ENCODE measurements at regions not wholly inside any gene's neighbourhood (a gene's known extent, or its start where the extent isn't known, plus 50 kb on each side); places are given as distances from the start of the nearest gene placed in this dataset.

GRCh38 chr12:13289653-13290289 lies 93.2 kb downstream of the EMP1 start:
- Mint-ChIP-seq H3K27ac (no peak overlapping the region), H3K27me3 (peaks cover 1% of the 10 kb centered on the region), H3K36me3 (no peaks in the 10 kb centered on the region), H3K9me3 (ENCODE audit: low read depth) (no peaks in the 10 kb centered on the region), H3K4me3 (no peak overlapping the region), H3K4me1 (no peaks in the 10 kb centered on the region)
- ATAC-seq (no peak), DNase-seq (no peak)
- CTCF ChIA-PET = no interaction called here

GRCh38 chr12:13288937-13289652 lies 92.6 kb downstream of the EMP1 start:
- Mint-ChIP-seq H3K27me3 (peaks cover 5% of the 10 kb centered on the region), H3K36me3 (no peaks in the 10 kb centered on the region), H3K4me3 (no peak overlapping the region), H3K9me3 (ENCODE audit: low read depth) (no peaks in the 10 kb centered on the region), H3K4me1 (no peaks in the 10 kb centered on the region), H3K27ac (no peak overlapping the region)
- DNase-seq = no peak
- CTCF ChIA-PET = interaction anchor here (0.9 to 1.6 kb wide), 2 partner anchors 11 to 33 kb away, joined by 3 to 5 read pairs; no protein-coding TSS in a partner anchor
- no peak for ATAC-seq

GRCh38 chr12:13288501-13288900 lies 92.0 kb downstream of the EMP1 start:
- H3K4me1 Mint-ChIP-seq = no peaks in the 10 kb centered on the region
- no peaks in the 10 kb centered on the region for H3K36me3 Mint-ChIP-seq
- CTCF ChIA-PET = interaction anchor here (0.9 to 1.6 kb wide), 2 partner anchors 10 to 32 kb away, joined by 3 to 5 read pairs; no protein-coding TSS in a partner anchor
- no peak overlapping the region for H3K4me3 Mint-ChIP-seq
- DNase-seq = no peak
- no peak for ATAC-seq
- H3K27ac Mint-ChIP-seq = no peak overlapping the region
- H3K27me3 Mint-ChIP-seq = peaks cover 5% of the 10 kb centered on the region
- H3K9me3 Mint-ChIP-seq (ENCODE audit: low read depth) = no peaks in the 10 kb centered on the region

- Mint-ChIP-seq H3K9me3 (ENCODE audit: low read depth) (peaks cover 4% of the 10 kb centered on the region), H3K36me3 (no peaks in the 10 kb centered on the region), H3K27me3 (peaks cover 5% of the 10 kb centered on the region), H3K27ac (no peak overlapping the region), H3K4me3 (no peak overlapping the region), H3K4me1 (no peaks in the 10 kb centered on the region)
- CTCF ChIA-PET = interaction anchor here (1.6 kb wide), 1 partner anchor 28 kb away, joined by 5 read pairs; no protein-coding TSS in a partner anchor
- ATAC-seq = no peak
- no peak for DNase-seq
Measured at GRCh38 chr12:13283867-13284266, 87.3 kb downstream of the EMP1 start.

- Mint-ChIP-seq H3K4me1 (no peaks in the 10 kb centered on the region), H3K4me3 (no peak overlapping the region), H3K9me3 (ENCODE audit: low read depth) (peaks cover 4% of the 10 kb centered on the region), H3K36me3 (no peaks in the 10 kb centered on the region), H3K27ac (no peak overlapping the region), H3K27me3 (peaks cover 7% of the 10 kb centered on the region)
- CTCF ChIA-PET = interaction anchor here (1.6 kb wide), 1 partner anchor 27 kb away, joined by 5 read pairs; no protein-coding TSS in a partner anchor
- ATAC-seq (no peak), DNase-seq (no peak)
Measured at GRCh38 chr12:13282861-13283260, 86.3 kb downstream of the EMP1 start.

GRCh38 chr12:13278249-13278787 lies 81.8 kb downstream of the EMP1 start:
- H3K36me3 Mint-ChIP-seq = no peaks in the 10 kb centered on the region
- H3K9me3 Mint-ChIP-seq (ENCODE audit: low read depth) = peaks cover 4% of the 10 kb centered on the region
- CTCF ChIA-PET = interaction anchor here (0.9 to 2.6 kb wide), 13 partner anchors 10 to 889 kb away, joined by 3 to 21 read pairs (median 4); no protein-coding TSS in a partner anchor
- peak; percentile 88 for ATAC-seq
- peaks cover 37% of the 10 kb centered on the region for H3K27me3 Mint-ChIP-seq
- H3K4me3 Mint-ChIP-seq = no peak overlapping the region
- no peak overlapping the region for H3K27ac Mint-ChIP-seq
- peak; percentile 54 for DNase-seq
- H3K4me1 Mint-ChIP-seq = no peaks in the 10 kb centered on the region

GRCh38 chr12:13277293-13277692 lies 80.8 kb downstream of the EMP1 start:
- Mint-ChIP-seq H3K27me3 (peaks cover 44% of the 10 kb centered on the region), H3K27ac (no peak overlapping the region), H3K4me1 (no peaks in the 10 kb centered on the region), H3K4me3 (no peak overlapping the region), H3K9me3 (ENCODE audit: low read depth) (peaks cover 4% of the 10 kb centered on the region), H3K36me3 (no peaks in the 10 kb centered on the region)
- CTCF ChIA-PET = interaction anchor here (2.6 kb wide), 1 partner anchor 22 kb away, joined by 21 read pairs; no protein-coding TSS in a partner anchor
- ATAC-seq (no peak), DNase-seq (no peak)

- CTCF ChIA-PET = interaction anchor here (3.2 kb wide), 1 partner anchor 20 kb away, joined by 15 read pairs; no protein-coding TSS in a partner anchor
- Mint-ChIP-seq H3K4me1 (no peaks in the 10 kb centered on the region), H3K27me3 (peaks cover 55% of the 10 kb centered on the region)
Measured at GRCh38 chr12:13275241-13276085, 78.9 kb downstream of the EMP1 start.

GRCh38 chr12:13273850-13274249 lies 77.3 kb downstream of the EMP1 start:
- Mint-ChIP-seq H3K27ac (no peak overlapping the region), H3K36me3 (no peaks in the 10 kb centered on the region), H3K27me3 (peaks cover 58% of the 10 kb centered on the region), H3K4me3 (no peak overlapping the region), H3K9me3 (ENCODE audit: low read depth) (no peaks in the 10 kb centered on the region), H3K4me1 (no peaks in the 10 kb centered on the region)
- CTCF ChIA-PET = interaction anchor here (3.2 kb wide), 1 partner anchor 18 kb away, joined by 15 read pairs; no protein-coding TSS in a partner anchor
- no peak for DNase-seq
- ATAC-seq = no peak

More at GRCh38 chr12:13275241-13276085, 78.9 kb downstream of the EMP1 start:
- ATAC-seq = no peak
- H3K4me3 Mint-ChIP-seq = no peak overlapping the region
- H3K36me3 Mint-ChIP-seq = no peaks in the 10 kb centered on the region
- H3K27ac Mint-ChIP-seq = no peak overlapping the region
- DNase-seq = no peak
- H3K9me3 Mint-ChIP-seq (ENCODE audit: low read depth) = peaks cover 4% of the 10 kb centered on the region

GRCh38 chr12:13273097-13273496 lies 76.6 kb downstream of the EMP1 start:
- ATAC-seq (no peak), DNase-seq (no peak)
- no peaks in the 10 kb centered on the region for H3K36me3 Mint-ChIP-seq
- H3K9me3 Mint-ChIP-seq (ENCODE audit: low read depth) = no peaks in the 10 kb centered on the region
- H3K27ac Mint-ChIP-seq = no peak overlapping the region
- H3K27me3 Mint-ChIP-seq = peaks cover 56% of the 10 kb centered on the region
- no peaks in the 10 kb centered on the region for H3K4me1 Mint-ChIP-seq
- H3K4me3 Mint-ChIP-seq = no peak overlapping the region
- CTCF ChIA-PET = interaction anchor here (3.2 kb wide), 1 partner anchor 17 kb away, joined by 15 read pairs; no protein-coding TSS in a partner anchor

GRCh38 chr12:13270817-13271216 lies 74.3 kb downstream of the EMP1 start:
- CTCF ChIA-PET = no interaction called here

More at GRCh38 chr12:13270817-13271216, 74.3 kb downstream of the EMP1 start:
- H3K36me3 Mint-ChIP-seq = no peaks in the 10 kb centered on the region
- no peak for DNase-seq
- H3K9me3 Mint-ChIP-seq (ENCODE audit: low read depth) = no peaks in the 10 kb centered on the region
- no peak overlapping the region for H3K4me3 Mint-ChIP-seq
- H3K27ac Mint-ChIP-seq = no peak overlapping the region
- H3K4me1 Mint-ChIP-seq = no peaks in the 10 kb centered on the region
- ATAC-seq = no peak
- peaks cover 39% of the 10 kb centered on the region for H3K27me3 Mint-ChIP-seq
